H1 (cell line): ENCODE measurements at regions not wholly inside any gene's neighbourhood (a gene's known extent, or its start where the extent isn't known, plus 50 kb on each side); places are given as distances from the start of the nearest gene placed in this dataset.

Experiments
- SRF ChIP-seq: IDR thresholded peaks from 2 replicates; pipeline ENCODE4 v1.6.1; 2011; ENCODE audit warnings: mild to moderate bottlenecking, low read depth, low read length, moderate library complexity
- TF ChIP-seq, protein P1 (sequence below): fragments of 300-600 bp; sonication (generic); IDR thresholded peaks from 2 replicates; pipeline ENCODE4 v1.7.1; 2012; ENCODE audit warnings: low read length, moderate library complexity, mild to moderate bottlenecking, inconsistent platforms; ENCODE audit not compliant: insufficient replicate concordance

GRCh38 chr10:44828508-44829142, 82.5 kb upstream of the TMEM72 start (continued):
- TF ChIP-seq, protein P1, sequence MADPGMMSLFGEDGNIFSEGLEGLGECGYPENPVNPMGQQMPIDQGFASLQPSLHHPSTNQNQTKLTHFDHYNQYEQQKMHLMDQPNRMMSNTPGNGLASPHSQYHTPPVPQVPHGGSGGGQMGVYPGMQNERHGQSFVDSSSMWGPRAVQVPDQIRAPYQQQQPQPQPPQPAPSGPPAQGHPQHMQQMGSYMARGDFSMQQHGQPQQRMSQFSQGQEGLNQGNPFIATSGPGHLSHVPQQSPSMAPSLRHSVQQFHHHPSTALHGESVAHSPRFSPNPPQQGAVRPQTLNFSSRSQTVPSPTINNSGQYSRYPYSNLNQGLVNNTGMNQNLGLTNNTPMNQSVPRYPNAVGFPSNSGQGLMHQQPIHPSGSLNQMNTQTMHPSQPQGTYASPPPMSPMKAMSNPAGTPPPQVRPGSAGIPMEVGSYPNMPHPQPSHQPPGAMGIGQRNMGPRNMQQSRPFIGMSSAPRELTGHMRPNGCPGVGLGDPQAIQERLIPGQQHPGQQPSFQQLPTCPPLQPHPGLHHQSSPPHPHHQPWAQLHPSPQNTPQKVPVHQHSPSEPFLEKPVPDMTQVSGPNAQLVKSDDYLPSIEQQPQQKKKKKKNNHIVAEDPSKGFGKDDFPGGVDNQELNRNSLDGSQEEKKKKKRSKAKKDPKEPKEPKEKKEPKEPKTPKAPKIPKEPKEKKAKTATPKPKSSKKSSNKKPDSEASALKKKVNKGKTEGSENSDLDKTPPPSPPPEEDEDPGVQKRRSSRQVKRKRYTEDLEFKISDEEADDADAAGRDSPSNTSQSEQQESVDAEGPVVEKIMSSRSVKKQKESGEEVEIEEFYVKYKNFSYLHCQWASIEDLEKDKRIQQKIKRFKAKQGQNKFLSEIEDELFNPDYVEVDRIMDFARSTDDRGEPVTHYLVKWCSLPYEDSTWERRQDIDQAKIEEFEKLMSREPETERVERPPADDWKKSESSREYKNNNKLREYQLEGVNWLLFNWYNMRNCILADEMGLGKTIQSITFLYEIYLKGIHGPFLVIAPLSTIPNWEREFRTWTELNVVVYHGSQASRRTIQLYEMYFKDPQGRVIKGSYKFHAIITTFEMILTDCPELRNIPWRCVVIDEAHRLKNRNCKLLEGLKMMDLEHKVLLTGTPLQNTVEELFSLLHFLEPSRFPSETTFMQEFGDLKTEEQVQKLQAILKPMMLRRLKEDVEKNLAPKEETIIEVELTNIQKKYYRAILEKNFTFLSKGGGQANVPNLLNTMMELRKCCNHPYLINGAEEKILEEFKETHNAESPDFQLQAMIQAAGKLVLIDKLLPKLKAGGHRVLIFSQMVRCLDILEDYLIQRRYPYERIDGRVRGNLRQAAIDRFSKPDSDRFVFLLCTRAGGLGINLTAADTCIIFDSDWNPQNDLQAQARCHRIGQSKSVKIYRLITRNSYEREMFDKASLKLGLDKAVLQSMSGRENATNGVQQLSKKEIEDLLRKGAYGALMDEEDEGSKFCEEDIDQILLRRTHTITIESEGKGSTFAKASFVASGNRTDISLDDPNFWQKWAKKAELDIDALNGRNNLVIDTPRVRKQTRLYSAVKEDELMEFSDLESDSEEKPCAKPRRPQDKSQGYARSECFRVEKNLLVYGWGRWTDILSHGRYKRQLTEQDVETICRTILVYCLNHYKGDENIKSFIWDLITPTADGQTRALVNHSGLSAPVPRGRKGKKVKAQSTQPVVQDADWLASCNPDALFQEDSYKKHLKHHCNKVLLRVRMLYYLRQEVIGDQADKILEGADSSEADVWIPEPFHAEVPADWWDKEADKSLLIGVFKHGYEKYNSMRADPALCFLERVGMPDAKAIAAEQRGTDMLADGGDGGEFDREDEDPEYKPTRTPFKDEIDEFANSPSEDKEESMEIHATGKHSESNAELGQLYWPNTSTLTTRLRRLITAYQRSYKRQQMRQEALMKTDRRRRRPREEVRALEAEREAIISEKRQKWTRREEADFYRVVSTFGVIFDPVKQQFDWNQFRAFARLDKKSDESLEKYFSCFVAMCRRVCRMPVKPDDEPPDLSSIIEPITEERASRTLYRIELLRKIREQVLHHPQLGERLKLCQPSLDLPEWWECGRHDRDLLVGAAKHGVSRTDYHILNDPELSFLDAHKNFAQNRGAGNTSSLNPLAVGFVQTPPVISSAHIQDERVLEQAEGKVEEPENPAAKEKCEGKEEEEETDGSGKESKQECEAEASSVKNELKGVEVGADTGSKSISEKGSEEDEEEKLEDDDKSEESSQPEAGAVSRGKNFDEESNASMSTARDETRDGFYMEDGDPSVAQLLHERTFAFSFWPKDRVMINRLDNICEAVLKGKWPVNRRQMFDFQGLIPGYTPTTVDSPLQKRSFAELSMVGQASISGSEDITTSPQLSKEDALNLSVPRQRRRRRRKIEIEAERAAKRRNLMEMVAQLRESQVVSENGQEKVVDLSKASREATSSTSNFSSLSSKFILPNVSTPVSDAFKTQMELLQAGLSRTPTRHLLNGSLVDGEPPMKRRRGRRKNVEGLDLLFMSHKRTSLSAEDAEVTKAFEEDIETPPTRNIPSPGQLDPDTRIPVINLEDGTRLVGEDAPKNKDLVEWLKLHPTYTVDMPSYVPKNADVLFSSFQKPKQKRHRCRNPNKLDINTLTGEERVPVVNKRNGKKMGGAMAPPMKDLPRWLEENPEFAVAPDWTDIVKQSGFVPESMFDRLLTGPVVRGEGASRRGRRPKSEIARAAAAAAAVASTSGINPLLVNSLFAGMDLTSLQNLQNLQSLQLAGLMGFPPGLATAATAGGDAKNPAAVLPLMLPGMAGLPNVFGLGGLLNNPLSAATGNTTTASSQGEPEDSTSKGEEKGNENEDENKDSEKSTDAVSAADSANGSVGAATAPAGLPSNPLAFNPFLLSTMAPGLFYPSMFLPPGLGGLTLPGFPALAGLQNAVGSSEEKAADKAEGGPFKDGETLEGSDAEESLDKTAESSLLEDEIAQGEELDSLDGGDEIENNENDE = no peak
- no peak for TF ChIP-seq SRF
